Endothelial cell (in vitro differentiated cells): ENCODE measurements at regions not wholly inside any gene's neighbourhood (a gene's known extent, or its start where the extent isn't known, plus 50 kb on each side); places are given as distances from the start of the nearest gene placed in this dataset.
A peak's percentile ranks its signal among the peaks of the same experiment; 100 is the strongest.

Source experiments
- DNase-seq: peaks from one replicate; pipeline ENCODE4 v3.0.0; 2021; ENCODE audit warnings: low spot score
- H3K27ac Mint-ChIP-seq: one replicate; pipeline ENCODE4 v1.8.0; 2021; ENCODE audit warnings: mixed read lengths, inconsistent platforms; ENCODE audit not compliant: unreplicated experiment
- H3K27me3 Mint-ChIP-seq: one replicate; pipeline ENCODE4 v1.8.0; 2021; ENCODE audit warnings: mild to moderate bottlenecking, moderate library complexity, mixed read lengths, inconsistent platforms; ENCODE audit not compliant: unreplicated experiment
- H3K36me3 Mint-ChIP-seq: one replicate; pipeline ENCODE4 v1.8.0; 2021; ENCODE audit warnings: mild to moderate bottlenecking, low read depth, mixed read lengths, inconsistent platforms; ENCODE audit not compliant: unreplicated experiment
- H3K4me1 Mint-ChIP-seq: one replicate; pipeline ENCODE4 v1.8.0; 2021; ENCODE audit warnings: mild to moderate bottlenecking, mixed read lengths, inconsistent platforms; ENCODE audit not compliant: unreplicated experiment
- H3K4me3 Mint-ChIP-seq: one replicate; pipeline ENCODE4 v1.8.0; 2021; ENCODE audit warnings: mild to moderate bottlenecking, mixed read lengths, inconsistent platforms; ENCODE audit not compliant: unreplicated experiment
- H3K9me3 Mint-ChIP-seq: one replicate; pipeline ENCODE4 v1.8.0; 2021; ENCODE audit warnings: mixed read lengths, inconsistent platforms; ENCODE audit not compliant: unreplicated experiment
- TF ChIP-seq, protein P1 (sequence below): fragments of 200-600 bp; sonication (generic); IDR thresholded peaks from one replicate; pipeline ENCODE4 v1.5.0; 2021; ENCODE audit warnings: antibody characterized with exemption; ENCODE audit not compliant: unreplicated experiment

DNA sequence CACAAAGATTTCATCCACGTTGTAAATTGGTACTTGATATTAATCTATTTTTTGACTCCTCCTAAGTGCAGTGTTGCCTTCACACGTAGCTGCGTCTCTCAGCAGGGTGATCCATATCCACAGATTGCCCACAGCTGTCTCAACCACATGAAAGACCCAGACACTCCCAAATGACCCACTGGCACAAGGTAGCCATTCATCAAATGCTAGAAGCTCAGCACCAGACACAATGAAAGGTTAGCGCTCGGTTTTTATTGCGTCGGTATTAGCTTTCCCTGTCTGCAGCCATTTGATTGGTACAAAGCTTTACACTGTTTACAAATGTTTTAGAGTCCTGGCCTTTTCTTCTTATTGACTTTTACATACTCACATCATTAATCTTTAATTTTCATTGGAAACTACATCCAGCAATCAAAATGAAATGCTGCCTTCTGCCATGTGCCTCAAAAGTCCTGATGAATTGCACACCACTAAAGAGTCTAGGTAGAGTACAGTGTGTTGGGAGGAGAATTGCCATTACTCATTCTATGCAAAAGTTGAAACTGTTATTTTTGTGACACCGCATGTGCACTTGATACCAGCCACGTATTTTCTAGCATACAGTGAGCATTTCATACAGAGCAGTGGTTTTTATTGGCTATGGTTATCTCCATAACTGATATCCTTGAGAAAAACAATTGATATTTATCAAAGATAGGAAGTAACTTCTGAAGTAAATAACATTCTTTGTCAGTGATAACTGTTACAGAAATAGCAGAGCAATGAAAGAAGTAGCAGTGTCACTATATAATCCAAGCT is 127.3 kb upstream of the NUDT7 start:
- TF ChIP-seq, protein P1, sequence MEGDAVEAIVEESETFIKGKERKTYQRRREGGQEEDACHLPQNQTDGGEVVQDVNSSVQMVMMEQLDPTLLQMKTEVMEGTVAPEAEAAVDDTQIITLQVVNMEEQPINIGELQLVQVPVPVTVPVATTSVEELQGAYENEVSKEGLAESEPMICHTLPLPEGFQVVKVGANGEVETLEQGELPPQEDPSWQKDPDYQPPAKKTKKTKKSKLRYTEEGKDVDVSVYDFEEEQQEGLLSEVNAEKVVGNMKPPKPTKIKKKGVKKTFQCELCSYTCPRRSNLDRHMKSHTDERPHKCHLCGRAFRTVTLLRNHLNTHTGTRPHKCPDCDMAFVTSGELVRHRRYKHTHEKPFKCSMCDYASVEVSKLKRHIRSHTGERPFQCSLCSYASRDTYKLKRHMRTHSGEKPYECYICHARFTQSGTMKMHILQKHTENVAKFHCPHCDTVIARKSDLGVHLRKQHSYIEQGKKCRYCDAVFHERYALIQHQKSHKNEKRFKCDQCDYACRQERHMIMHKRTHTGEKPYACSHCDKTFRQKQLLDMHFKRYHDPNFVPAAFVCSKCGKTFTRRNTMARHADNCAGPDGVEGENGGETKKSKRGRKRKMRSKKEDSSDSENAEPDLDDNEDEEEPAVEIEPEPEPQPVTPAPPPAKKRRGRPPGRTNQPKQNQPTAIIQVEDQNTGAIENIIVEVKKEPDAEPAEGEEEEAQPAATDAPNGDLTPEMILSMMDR, result no peak
- Mint-ChIP-seq H3K4me1 (peaks cover 50% of the 10 kb centered on the region), H3K4me3 (no peak overlapping the region), H3K27ac (peak overlapping the region; percentile 85), H3K36me3 (no peaks in the 10 kb centered on the region), H3K27me3 (no peaks in the 10 kb centered on the region), H3K9me3 (no peaks in the 10 kb centered on the region)
- no peak for DNase-seq

DNA sequence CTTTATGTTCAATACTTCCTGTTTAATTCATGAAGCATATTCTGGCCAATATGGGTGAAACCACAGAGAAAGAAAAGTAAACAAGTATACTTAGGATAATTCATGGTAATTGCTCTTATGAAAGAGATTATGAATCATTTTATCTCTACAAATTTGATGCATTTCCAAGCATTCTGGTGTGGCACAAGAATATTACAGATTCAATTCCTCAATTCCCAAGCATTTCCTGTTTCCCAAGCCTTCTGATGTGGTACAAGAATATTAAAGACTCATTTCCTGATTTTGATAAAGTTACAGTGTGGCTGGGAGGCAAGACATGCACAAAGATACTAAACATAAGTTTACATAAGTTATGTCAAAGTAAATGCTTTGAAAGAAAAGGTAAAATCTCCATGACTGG is 126.1 kb upstream of the NUDT7 start:
- Mint-ChIP-seq H3K9me3 (no peaks in the 10 kb centered on the region), H3K4me1 (peaks cover 44% of the 10 kb centered on the region), H3K27ac (no peak overlapping the region), H3K4me3 (no peak overlapping the region), H3K27me3 (no peaks in the 10 kb centered on the region), H3K36me3 (no peaks in the 10 kb centered on the region)
- no peak for DNase-seq
- TF ChIP-seq, protein P1, result no peak

DNA sequence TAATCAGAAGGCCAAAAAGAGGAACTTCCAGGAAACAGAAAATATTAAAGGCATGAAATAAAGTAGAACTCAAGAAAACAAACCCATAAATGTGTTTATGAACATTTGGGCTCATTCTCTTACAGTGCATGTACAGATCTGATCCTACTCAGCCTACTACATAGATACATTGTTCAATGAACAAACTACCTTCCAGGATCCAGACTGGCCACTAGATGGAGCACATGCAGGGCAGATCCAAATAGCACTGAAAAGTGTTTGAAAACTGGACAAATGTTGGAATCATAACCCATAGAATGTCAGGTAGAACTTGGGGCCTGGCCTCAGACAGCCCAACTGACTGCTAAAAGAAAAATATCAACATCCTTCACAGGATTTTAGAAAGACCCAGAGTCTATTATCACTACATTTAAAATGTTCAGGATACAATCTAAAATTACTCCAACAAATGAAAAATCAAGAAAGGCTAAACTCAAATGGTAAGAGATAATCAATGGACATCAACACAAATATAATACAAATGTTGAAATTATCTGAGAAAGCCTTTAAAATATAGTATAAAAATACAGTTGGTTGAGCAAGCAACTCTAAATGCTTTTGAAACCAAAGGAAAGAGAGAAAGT is 122.4 kb upstream of the NUDT7 start:
- H3K27ac Mint-ChIP-seq, result no peak overlapping the region
- DNase-seq, result peak; percentile 56
- no peak overlapping the region for H3K4me3 Mint-ChIP-seq
- H3K9me3 Mint-ChIP-seq, result no peaks in the 10 kb centered on the region
- H3K36me3 Mint-ChIP-seq, result no peaks in the 10 kb centered on the region
- peaks cover 13% of the 10 kb centered on the region for H3K4me1 Mint-ChIP-seq
- H3K27me3 Mint-ChIP-seq, result no peaks in the 10 kb centered on the region
- TF ChIP-seq, protein P1, result peak; percentile 75

DNA sequence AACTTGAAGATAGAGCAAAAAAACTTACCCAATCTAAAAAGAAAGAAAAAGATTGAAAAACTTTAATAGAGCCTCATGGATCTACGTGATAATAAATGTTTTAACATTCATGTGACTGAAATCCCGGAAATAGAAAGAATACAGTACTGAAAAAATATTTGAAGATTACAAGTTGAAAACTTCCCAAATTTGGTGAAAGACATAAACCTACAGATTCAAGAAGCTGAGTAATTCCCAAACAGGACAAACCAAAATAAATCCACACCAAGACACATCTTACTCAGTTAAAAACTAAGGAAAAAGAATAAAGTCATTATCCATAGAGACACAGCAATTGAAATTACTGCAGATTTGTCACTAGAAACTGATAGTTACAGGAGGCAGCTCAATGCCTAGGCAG is 121.8 kb upstream of the NUDT7 start:
- H3K36me3 Mint-ChIP-seq, result no peaks in the 10 kb centered on the region
- H3K27me3 Mint-ChIP-seq, result no peaks in the 10 kb centered on the region
- H3K9me3 Mint-ChIP-seq, result no peaks in the 10 kb centered on the region
- H3K4me1 Mint-ChIP-seq, result peaks cover 8% of the 10 kb centered on the region
- H3K27ac Mint-ChIP-seq, result no peak overlapping the region
- DNase-seq, result no peak
- no peak overlapping the region for H3K4me3 Mint-ChIP-seq
- TF ChIP-seq, protein P1, result no peak

DNA sequence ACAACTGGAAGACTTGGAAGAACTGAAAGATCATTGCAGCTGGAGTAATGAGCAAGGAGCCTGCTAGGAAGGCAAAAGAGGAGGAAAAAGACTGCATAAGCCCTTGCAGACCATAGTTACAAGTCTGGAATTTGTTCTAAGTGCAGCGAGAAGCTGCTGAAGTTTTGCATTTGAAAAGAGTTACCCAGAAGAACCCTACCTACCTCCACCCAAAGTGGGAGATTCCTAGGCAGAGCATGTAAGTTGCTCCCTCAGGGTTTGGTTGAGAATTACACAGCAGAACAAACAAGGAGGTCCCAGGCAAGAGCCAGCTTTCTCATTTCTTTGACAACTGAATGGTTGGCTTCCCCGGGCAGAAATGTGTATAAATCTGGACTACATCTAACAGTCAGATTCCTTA is 118.7 kb upstream of the NUDT7 start:
- TF ChIP-seq, protein P1, result no peak

More for the DNA sequence above, 118.7 kb upstream of the NUDT7 start:
- H3K9me3 Mint-ChIP-seq, result no peaks in the 10 kb centered on the region
- H3K4me1 Mint-ChIP-seq, result no peaks in the 10 kb centered on the region
- H3K36me3 Mint-ChIP-seq, result no peaks in the 10 kb centered on the region
- H3K4me3 Mint-ChIP-seq, result no peak overlapping the region
- H3K27ac Mint-ChIP-seq, result no peak overlapping the region
- DNase-seq, result no peak
- no peaks in the 10 kb centered on the region for H3K27me3 Mint-ChIP-seq
